HG03432 (cell line): ENCODE measurements at regions not wholly inside any gene's neighbourhood (a gene's known extent, or its start where the extent isn't known, plus 50 kb on each side); places are given as distances from the start of the nearest gene placed in this dataset.

ENCODE experiments used
- ATAC-seq: cut with Tn5 transposase; IDR thresholded peaks from one replicate; pipeline ENCODE4 v1.9.1; 2021; ENCODE audit warnings: mild to moderate bottlenecking, moderate library complexity; ENCODE audit not compliant: unreplicated experiment

- no peak for ATAC-seq
Observed at GRCh38 chr10:31720546-31720945, 208.1 kb downstream of the ARHGAP12 start.

DNA sequence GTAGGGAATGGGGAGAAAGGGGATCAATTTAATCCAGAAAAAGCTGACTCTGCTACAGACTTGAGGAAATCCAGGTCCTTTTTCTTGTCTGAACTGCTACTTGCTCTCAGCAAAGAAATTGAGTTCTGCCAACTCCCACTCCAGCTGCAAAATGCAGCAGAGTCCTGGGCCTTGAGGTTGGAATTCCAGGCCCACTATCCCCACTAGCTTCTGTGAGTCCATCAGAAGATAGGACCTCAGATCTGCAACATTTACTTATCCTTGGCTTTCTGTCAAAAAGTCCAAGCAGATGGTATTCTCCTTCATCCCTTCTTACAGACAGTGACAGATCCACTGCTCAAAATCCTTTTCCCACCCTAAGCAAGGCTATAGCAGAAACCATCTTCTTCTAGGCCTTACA is 219.2 kb downstream of the ARHGAP12 start:
- no peak for ATAC-seq

DNA sequence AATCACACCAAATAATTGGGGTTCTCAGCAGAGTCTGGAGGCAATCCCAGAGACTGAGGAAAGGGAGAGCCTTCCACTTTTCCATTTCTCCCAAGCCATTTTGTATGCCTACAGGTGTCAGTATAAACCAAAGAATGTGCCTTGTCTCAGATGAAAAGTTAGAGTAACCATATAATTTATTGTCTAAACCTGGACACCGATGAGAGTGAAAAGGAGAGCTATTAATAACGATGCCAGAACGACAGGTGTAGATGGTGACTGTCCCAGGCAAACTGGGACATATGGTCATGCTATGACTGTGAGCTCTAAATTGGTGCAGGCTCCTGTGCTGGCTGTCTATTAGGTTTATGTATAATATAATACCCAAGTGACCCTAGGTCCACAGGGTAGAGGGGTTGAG is 219.6 kb downstream of the ARHGAP12 start:
- ATAC-seq = no peak

GRCh38 chr10:31708474-31708873 is 220.2 kb downstream of the ARHGAP12 start:
- no peak for ATAC-seq

DNA sequence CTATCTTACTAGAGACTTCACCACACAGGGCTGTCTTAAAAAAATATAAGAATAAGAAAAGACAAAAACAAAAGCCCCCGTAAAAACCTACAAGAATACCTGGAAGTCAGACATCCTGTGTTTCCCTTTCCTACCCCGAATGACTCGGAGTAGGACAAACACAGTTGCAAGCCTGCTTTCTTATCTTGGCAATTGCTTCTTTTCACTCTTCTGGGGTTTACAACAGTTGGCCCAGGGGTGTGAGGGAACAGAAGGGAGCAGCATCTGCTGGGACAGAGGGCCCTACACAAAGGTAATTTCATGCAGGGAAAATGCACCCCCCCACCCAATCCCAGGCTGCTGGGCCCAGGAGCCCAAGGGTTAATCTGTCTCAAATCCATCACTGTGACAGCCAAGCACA is 220.6 kb downstream of the ARHGAP12 start:
- ATAC-seq = peak; percentile 2

GRCh38 chr10:31707093-31708039 is 221.3 kb downstream of the ARHGAP12 start:
- ATAC-seq = peak; percentile 89

GRCh38 chr10:31706464-31707092 is 222.1 kb downstream of the ARHGAP12 start:
- no peak for ATAC-seq

DNA sequence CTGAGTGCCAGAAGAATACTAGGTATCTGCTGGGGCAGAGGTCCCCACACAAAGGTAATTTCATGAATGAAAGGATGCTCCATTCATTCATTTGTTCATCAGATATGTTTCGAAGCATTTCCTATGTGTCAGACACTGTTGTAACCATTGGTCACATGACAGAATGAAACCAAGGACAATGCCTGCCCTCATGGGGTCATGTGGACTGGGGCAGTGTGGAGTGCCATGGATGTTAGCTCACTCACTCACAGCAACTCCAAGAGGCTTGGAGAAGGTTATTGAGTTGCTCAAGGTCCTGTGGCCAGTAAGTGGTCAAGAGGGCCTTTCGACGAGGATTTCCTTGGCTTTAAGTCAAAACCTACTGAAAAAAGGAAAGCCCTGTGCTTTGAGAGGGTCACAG is 223.5 kb downstream of the ARHGAP12 start:
- no peak for ATAC-seq

DNA sequence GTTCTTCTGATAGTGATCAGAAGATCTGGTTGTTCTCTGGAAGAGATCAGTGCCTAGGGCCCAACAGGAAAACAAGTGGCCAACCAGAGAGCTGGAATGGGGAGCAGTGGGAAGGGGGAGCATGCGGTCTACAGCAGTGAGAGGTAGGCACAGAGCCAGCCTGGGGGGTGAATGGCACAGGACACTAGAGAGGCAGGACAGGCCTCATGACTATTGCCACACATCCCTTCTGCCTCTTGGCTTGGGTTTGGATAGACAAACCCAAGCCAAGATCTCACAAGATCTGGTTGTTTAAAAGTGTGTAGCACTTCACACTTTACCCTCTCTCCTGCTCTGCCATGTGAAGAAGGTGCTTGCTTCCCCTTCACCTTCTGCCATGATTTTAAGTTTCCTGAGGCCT is 224.4 kb downstream of the ARHGAP12 start:
- ATAC-seq = no peak

DNA sequence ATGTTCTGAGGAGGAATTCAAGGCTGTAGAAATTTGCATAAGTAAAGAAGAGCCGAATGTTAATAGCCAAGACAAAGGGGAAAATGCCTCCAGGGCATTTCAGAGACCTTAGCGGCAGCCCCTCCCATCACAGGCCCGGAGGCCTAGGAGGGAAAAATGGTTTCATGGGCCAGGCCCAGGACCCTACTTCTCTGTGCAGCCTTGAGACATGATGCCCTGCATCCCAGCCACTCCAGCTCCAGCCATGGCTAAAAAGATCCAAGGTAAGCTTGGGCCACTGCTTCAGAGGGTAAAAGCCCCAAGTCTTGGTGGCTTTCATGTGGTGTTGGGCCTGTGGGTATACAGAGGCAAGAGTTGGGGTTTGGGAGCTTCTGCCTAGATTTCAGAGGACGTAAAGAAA is 225.7 kb downstream of the ARHGAP12 start:
- ATAC-seq = no peak

GRCh38 chr10:31702005-31702404 is 226.6 kb downstream of the ARHGAP12 start:
- no peak for ATAC-seq

GRCh38 chr10:31701546-31701945 is 227.1 kb downstream of the ARHGAP12 start:
- no peak for ATAC-seq

- ATAC-seq = no peak
Observed at GRCh38 chr10:31700181-31700611, 228.4 kb downstream of the ARHGAP12 start.

- no peak for ATAC-seq
Observed at GRCh38 chr10:31698181-31698830, 230.3 kb downstream of the ARHGAP12 start.

DNA sequence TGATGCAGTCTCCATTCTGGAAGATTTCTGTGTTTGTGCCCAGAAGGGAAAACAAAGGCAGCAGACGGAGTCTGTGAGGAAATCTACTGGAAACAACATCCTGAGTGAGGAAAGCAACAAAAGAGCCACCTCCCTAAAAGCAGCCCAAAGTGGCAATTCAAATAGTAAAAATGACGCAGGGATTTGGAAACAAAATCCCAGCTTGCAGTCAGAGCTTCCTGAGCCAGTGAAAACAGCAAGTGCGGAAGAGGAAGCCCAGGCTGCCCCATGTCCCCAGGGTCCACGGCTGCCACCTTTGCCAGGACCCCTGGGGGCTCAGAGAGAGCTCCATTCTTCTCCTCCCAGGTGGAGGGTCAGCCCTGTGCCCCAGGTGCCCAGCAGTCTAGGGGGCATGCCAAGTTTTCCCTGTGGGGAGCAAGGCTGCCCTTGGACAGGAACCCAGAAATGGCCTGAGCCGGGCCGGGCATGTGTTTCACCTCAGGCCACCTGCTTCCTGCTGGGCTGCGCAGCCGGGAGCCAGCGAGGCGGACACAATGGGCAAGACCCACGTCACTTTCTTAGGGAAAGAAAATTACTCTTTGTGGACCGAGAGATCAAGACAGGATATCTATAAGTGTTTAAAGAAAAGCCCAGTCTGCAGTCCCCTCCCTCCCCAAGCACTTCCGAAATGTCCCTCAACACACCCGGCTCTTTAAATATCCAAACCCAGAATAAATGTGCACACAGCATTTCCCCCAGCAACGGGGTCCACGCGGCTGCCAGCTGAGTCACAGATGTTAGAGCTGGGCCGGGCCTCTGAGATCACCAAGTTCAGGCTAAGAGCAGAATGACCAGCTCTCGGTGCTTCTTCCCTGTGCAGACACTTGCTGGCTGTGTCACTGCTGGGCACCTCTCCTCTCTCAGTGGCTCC is 231.1 kb downstream of the ARHGAP12 start:
- ATAC-seq = no peak

- ATAC-seq = no peak
Observed at GRCh38 chr10:31694929-31695837, 233.4 kb downstream of the ARHGAP12 start.

DNA sequence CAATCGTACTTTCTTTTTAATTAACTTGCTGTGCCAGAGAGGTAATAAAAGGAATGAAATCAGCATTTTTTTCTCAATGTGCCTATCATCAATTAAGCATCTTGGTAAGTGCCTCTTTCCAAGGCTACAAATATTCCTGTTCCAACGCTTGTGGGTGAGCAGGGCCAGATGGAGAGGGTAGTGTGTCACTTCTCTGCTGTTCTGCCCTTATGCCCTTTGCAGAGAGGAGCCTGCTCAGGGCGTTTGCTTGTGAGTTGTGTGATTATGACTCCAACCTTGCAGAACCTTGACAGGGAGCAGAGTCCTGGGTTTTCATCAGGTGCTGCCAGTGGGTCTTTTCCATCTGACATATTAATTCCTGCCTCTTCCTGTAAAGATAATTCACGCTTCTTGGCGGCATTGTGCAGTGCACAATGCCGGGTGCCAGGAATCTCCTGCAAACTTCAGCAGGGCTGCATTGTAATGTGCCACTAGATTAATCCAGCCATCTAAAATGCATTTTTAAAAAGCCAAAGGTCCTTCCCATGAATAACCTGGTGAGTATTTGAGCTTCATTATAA is 234.4 kb downstream of the ARHGAP12 start:
- ATAC-seq = no peak

DNA sequence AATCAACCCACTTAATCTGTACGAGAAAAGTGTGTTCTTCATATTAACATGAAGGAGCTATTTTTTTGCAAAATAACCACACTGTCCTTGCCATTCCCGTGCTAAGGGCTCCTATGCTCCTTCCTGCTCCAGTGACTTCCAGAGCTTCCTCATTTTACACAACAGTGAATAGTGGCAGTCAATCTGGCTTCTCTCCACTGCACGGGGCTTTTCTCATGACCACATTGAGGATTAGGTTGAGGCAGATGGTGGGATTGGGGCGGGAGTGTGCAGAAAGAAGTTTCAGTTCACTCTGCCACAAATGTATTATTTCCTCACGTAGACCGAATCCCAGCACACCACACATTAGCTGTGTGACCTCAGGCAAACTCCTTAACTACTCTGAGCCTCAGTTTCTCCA is 235.1 kb downstream of the ARHGAP12 start:
- ATAC-seq = no peak

DNA sequence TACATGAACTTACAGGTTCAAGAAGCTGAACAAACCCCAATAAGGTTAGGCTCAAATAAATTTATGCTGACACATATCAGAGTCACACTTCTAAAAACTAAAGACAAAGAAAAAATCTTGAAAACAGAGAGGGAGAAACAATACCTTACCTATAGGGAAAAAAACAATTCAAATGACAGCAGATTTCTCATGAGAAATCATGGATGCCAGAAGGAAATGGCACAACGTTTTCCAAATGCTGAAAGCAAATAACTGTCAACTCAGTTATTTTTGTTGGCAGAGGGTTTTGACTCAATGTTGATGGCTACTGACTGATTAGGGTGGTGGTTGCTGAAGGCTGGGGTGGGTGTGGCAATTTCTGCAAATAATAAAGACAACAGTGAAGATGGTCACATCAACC is 239.4 kb downstream of the ARHGAP12 start:
- ATAC-seq = no peak
